HG03108 (cell line): ENCODE measurements at regions not wholly inside any gene's neighbourhood (a gene's known extent, or its start where the extent isn't known, plus 50 kb on each side); places are given as distances from the start of the nearest gene placed in this dataset.

Source experiments
- ATAC-seq: cut with Tn5 transposase; IDR thresholded peaks from one replicate; pipeline ENCODE4 v1.9.1; 2021; ENCODE audit warnings: moderate library complexity; ENCODE audit not compliant: unreplicated experiment

DNA sequence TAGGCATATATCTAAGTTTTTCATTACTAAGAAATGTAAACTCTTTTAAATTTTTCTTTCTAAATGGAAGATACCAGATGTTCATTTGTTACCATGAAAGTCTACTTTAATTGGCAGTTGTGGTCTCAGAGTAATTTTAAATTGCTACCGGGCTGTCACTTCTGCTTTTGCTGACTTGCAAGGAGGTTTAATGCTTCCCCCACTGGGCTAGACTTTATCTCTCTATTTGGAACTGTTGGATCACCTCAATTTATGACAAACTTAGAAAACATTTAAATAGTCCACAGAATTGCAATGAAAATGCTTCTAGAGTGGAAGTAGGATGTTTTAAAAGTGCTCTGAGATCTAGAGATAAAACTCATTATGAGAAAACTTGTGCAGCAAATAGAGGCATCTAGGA lies 479.8 kb upstream of the GOT2 start:
- no peak for ATAC-seq

DNA sequence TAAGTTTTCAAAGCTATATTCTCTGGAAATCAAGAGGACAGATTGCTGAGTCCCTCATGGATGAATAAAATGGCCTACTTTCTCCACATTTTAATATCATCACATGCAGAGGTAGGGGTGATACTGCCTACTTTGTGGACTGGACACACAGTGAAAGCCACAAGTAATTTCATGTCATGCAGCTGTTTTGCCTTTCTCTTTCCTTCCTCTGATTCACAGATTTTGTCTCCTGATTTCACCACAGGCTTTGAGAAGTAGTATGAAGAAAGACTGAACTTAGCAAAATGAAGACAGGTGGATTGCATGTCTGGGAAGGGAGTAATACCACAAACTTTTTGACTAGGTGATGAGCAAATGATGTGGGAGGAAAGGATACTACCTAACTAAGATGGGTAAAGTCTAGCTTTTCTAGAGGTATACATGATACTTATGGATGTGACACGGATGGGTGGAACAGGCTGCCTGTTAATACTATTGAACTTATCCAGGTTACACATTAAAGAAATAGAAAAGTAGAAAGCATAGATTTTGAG lies 478.4 kb upstream of the GOT2 start:
- no peak for ATAC-seq

DNA sequence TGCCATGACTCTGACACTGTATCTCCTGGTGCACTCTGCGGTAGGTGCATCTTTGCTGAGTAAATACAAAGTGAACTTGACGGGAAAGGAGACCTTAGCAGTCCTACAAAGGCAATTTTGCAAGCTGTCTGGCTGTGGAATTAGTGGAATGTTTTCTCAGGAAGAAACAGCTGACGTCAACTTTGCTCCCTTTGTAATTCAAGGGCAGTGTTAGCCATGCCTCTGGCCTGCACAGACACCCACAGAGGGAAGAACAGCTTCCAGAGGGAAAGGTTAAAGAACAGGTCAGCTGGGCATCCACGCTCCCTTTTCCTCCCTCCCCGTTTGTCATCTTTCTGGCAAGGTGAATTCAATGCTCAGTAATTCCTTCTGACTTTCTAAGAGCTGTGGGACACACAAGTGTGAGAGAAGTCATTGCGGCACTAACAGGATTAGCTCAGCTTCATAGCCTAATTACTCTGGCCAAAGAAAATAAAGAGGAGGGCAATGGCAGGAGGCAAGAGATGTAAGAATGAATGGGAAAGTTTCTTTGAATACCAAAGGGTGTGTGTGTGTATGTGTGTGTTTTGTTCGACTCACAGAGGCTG lies 476.9 kb upstream of the GOT2 start:
- no peak for ATAC-seq

DNA sequence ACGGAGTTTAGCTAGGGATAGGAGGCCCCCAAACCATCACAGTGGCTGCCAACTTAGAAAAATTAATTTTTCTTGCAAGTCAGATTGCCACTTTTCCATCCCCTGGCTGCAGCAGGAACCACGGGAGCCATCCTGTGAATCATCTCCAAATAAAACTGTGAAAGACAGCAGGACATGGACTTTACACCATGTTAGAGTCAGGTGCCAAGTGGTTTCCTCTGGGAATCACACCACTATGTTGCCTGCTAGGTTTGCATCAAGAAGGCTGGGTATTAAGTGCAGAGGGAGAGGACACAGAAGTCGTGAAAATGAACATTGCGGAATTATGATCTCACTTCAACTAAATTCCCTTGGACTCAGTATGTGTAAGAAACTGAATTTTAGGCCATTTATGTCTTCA lies 471.3 kb upstream of the GOT2 start:
- no peak for ATAC-seq

DNA sequence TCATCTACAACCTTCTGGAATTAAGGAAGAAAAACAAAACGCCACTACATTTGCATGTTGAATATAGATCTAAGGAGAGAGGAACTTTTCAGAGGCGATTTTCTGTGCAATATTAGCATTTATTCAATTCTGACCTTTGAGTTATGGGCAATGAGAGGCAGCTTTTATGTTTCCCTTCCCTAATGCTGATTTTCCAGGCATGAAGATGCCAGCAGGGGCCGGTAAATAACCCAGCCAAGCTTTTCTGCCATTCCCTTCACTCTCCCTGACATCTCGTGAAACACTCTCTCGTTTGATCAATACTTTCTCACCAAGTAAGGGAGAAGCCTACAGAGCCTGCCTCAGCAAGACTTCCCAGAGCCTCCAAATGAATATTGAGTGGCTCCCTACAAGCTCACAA lies 470.5 kb upstream of the GOT2 start:
- no peak for ATAC-seq

DNA sequence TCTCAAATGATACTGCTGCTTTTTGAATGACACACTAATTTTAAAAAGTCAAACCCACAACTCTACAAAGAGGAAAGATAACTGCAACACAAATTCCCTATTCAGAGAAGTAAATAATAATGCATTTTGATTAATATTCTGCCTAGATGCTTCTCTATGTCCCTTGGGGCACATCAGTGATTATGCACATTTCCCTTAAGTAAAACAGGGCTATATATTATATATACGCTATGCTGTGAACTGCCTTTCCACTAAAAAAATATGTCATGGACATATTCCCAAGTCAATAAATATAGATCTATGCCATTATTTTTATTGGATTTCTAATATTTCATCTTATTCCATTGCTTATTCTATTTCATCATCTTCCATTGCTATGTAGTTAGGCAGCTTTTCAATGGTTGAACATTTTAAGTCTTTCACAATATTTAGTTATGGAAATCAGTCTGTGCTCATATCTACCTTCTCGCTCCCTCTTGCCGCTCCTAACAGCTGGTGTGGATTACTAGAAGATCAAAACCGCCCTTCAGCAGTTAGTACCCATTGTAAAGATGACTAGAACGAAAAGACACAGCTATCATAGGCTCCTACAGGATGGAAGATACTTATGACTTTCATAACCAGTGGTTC lies 468.2 kb upstream of the GOT2 start:
- no peak for ATAC-seq

DNA sequence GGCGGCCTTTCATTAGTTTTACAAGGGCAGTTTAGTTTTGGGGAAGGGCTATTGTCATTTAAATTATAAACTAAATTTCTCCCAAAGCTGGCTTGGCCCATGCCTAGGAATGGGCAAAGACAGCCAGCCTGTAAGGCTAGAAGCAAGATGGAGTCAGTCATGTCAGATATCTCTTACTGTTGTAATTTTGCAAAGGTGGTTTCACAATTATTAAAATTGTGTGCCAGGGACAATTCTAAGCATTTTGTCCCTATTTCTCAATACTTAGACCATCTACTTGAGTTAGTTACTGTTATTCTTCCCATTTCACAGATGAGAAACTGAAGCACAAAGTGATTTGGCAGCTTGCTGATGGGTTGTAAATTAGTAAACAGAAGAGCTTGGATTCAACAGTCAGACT lies 467.7 kb upstream of the GOT2 start:
- ATAC-seq: no peak

DNA sequence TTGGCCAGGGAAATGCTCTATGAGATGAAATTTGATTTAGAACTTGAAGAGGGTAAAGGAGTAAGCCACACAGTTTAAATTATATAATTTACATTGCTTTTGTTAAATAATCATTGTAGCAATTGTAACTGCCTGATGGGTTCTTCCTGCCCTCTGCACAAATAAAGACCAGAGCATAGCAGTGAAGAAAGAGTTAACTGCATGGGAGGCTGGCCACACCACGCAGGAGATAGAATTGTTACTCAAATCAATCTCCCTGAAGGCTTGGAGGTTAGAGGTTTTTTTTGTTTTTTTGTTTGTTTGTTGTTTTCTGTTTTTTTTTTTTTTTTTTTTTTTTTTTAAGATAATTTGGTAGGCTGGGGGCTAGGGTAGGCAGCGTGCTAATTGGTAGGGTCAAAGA lies 467.0 kb upstream of the GOT2 start:
- no peak for ATAC-seq

DNA sequence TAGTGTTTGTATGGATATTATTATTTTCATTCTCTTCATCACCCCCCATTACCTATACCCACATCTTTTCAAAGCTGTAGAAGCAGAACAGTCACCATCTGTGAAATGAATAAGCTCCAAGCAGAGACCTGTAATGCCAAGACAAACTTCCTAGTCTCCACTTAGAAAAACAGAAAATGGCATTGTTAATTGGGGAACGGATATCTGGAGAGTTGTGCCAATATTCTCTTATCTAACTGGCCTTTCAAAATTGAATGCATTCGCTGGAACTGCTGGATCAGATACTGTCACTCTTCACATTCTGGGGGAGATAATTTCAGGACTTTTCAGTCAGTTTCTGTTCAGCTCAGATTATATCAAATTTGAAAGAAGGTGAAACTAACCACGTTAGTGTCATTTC lies 464.4 kb upstream of the GOT2 start:
- no peak for ATAC-seq

DNA sequence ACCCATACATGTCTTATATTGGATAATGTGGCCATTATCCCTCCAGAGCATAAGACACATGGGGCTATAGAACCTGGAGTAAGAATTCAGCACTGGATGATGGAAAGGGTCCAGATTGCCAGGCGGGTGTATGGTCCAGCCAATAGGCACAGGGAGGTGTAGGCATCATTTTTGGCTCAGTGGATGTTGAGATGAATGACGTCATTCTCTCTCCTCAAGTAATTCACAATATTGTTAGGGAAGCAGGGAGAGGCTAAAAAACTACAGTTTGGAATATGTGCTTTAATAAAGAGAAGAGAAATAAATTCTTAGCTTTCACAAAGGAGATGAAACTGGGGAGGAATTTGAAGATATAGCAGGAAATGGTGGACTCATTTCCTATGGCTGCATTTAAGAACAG lies 461.1 kb upstream of the GOT2 start:
- ATAC-seq: no peak

DNA sequence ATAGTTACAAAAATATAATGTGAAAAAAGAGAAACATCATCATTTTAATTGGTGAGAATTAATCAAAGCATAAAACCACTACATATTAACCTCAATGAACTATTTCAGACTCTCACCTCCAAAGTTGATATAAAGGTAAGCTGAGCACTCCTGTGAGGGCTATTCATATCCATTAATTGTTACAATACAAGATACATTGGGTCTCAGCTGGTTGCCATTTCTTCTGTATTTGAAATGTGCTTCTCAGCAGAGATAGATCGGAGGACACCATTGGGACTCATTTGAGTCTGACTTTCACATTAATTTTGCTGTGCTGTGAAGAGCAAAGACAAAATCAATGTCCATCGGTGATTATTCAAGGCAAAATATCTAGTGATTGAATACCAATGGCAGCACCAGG lies 459.5 kb upstream of the GOT2 start:
- ATAC-seq: no peak

DNA sequence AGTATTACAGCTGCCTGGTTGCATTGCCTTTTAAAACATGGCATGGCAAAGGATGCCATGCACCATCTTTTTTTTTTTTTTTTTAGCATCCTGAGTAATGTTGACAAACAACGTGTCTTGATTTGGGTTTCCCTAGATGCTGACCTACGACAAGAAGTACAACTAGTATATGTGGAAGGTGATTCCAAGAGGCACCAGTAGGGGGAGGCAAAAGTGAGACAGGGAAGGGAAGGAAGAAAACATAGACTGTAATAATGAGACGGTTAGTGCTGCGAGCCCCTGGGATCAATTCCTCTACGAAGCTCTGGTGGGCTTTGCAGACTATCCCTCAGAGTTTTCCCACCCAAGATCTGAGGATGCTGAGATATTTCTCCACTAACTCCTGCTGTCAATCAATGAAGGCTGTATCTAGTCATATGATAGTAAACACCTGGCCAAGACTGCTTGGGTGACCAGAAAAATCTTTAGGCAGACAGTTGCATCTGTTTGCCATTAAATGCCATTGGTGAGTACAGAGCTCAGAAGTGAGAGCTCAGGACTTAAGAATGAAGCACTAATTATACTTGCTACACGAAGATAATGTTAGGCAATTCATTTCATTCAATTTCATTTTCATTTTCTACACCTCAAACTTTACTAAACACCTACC lies 458.6 kb upstream of the GOT2 start:
- no peak for ATAC-seq

DNA sequence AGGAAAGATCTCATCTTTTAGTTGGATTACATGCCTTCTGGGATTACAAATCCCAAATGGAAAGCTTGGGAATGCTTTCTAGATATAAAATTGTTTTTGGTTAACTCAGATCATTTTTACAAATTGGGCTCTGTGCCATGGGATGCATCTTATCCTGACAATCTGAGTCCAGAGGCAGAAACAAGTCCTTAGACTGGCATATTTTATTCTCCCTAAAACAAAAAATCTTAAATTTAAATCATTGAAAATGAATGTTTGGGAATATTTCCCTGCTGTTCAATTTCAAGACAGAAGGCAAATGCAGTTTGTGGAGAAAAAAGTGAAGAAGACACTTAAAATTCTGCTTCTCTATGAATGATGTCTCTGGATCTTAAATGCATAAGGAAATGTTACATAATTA lies 456.6 kb upstream of the GOT2 start:
- ATAC-seq: no peak

DNA sequence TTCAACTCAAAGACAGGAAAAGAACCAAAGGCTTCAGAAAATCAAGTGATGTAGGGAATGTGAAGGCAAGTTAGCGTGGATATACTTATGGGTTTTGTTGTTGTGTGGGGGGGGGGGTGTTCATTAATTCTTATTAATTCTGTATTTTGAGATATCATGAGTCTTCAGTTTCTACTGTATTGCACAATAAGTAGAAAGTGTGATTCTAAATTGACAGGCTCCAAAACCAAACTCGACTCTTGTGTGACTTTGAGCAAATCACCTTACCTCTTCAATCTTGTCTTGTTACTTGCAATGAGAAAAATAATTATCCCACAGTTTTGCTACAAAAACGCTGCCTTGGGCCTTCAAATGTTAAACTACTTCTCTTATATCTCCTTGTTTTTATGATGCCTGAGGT lies 453.9 kb upstream of the GOT2 start:
- no peak for ATAC-seq

DNA sequence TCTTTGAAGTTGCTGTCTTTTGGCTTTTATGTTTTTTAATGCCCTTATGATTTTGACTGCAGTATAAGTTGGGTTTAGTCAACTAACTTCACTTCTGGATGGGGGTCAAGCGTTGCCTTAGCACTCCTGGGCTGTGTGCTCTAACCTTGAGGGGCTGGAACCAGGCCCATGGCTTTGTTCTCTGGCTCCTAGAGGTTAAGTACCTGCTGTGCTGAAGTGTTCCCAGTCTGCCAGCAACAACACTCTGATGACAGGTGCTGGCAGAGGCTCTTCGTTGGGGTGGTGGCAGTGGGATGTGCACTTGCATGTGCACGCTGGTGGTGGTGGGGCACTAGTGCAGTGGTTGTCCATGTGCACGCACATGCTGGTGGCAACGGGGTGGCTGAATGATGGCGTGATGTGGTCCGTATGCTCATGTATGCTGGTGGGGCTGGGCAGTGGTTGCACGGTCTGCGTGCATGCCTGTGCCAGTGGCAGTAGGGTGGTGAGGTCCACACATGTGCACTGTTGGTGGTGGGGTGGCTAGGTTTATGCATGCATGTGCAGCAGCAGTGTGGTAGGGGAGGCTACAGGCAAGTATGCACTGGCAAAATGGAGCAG lies 447.8 kb upstream of the GOT2 start:
- ATAC-seq: no peak

DNA sequence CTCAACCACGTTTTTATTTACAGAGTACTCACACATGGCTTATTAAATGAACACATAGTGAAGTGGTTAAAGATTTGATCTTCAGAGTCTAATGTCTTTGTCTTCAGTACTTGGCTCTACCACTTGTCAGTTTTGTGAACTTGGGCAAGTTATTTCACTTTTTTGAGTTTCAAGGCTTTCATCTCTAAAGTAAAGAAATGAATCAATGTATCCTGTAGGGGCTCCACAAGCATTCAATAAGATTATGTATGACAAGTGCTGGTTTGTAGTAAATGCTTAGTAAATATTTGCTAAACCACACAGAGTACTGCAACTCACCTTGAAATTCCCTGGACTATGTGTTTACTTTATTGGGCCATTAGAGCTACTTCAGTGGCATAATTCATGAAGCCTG lies 446.0 kb upstream of the GOT2 start:
- no peak for ATAC-seq

DNA sequence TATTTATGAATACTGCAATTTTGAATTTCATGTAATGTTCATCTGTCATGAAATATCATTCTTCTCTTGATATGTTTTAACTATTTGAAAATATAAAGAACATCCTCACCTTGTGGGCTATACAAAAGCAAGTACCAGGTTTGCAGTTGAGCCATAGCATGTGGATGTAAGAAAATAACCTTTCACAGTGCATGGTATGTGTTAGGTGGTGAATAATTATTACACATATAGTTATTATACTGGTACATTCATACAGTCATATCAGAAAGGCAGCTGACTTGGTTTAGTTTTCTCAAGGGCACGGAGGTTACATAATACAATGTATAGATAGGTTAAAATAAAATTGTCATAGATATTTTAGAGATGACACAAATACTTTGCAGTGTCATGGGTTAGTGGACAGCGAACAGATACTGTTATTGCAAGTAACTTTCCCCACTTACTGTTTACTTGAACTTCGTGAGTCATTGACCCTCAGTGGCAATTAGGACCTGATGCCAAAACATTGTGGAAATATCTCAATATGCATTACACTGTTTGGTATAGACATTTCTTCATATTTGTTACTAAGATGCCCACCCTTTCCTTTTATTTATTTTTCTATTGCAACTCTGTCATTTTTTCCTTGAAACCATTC lies 445.4 kb upstream of the GOT2 start:
- ATAC-seq: no peak

DNA sequence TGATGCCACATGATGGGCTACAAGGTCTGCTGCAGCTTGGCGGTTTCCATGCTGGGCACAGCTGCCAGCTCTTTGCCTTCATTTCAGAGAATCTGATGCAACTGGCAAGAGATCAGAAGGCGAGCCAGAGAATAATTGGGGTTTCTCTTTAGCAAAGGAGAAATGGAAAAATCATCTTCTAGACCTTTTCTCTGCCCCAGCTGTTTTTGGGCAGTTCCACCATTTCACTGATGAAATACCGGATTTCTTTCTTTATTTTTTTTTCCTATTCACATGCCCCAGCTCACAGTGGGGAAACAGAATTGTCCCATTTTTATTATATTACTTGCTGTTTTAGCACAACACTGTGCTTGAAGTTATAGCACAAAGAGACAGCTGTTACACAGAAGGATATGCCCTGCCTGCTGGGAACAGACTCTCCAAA lies 439.3 kb upstream of the GOT2 start:
- no peak for ATAC-seq

DNA sequence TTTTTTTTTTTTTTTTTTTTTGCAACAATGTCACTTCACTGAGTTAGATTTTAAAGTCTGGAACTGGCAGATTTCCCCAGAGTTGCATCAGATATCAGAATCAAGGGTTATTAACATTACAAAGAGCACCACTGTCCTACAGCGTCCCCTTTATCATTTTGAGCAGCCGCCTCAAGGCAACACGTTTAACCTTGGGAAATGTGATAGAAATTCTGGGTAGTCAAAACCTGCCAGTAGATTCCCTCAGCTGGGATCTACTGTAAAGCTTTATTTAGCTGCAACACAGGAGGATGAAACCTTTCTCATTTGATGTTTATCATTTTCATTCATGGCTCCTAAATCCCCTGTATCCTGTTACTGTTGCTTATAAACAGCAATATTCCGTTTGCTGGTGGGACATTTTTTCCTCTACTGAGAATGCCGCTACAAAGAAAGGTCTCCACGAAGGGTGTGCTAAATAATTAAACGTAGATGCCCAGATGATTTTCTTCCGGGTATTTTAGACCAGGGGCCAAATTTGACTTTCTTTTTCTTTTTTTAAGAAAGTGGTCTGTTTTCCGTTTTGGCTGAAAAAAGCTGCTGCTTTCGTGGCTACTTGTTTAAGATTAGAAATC lies 436.1 kb upstream of the GOT2 start:
- no peak for ATAC-seq

DNA sequence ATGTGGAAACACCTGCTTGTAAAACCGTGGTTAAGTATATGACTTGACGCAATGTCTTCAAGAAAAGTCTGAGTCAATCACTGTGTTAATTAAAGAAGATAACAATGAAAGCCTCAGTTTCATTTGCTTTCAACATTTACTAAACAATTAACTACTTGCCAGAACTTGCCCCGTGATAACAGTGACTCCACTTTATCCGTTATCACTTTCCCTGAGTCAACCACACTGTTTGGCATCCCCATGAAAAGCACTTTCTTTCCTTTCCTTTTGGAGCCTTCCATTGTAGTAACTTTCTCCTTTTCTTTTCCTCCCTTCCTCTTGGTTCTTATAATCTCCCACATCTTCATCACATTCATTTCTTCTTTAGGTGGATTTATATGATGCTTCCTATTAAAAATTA lies 435.1 kb upstream of the GOT2 start:
- no peak for ATAC-seq

DNA sequence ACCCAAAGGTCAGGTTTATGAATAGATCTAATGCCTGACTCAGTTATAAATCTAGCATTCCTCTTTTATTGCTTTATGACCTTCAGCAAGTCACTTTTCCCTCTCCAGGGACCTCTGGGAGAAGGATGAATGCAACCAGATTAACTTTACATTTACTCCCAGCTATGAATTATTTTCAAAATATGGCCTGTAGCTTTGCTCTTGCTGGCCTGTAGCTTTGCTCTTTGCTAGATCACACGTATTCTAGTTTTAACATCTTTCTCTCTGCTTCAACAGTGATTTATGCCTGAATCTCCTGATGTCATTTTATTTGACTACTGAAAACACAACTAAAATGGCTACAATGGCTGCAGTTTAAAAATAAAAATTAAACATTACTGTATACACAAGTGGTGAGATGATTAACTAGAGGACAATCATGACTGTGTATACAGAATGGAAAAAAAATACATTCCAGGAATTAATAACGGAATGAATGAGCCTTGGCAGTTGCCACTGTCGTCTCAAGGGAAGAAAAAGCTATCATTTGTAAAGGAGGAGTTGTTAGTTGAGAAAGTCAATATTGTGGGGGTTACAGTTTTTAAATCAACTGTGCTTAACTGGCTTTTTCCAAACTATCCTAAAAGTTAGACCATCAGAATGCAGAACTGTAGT lies 434.5 kb upstream of the GOT2 start:
- ATAC-seq: no peak
